ENCODE measurements at regions not wholly inside any gene's neighbourhood (a gene's known extent, or its start where the extent isn't known, plus 50 kb on each side); places are given as distances from the start of the nearest gene placed in this dataset.

DNA sequence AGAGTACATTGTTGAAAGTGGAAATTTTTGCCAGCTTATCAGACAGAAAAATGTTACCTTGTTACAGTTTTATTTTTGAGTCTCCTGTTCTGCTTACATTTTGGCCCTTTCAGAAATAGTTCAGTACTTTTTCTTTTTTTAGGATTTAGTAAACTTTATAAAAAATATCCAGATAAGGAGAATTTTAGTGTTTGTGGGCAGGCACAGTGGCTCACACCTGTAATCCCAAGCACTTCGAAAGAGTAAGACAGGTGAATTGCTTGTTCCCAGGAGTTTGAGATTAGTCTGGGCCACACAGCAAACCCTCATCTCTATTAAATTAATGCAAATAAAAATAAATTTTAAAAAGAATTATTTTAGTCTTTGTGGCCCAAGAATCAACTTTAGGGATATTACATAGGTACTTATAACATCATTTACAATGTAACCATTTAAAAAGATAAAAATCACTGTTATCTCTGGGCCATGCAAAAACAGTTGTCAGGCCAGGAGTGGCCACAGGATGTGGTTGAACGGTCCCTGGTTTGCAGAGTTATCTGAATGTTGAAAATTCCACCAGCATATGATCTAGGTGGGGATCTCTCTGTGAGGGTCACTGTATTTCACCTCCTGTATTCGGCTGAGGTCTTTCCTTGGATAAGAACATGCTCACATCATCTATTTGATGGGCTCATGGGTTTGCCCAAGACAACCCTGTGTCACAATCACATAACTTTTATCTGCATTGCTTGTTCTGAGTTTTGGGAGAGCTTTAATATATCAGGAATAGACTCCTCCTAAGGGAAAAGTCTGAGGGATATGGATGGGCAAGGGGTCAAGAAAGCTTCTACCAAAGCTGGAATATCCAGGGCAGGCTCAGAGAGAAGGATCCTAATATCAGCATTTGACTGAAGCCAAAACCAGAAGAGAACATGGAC lies 91.5 kb downstream of the GGTLC2 start:
- no peak for TF ChIP-seq POLR2A (IDR thresholded peaks at IDR 0.05)
- TF ChIP-seq, protein P1, sequence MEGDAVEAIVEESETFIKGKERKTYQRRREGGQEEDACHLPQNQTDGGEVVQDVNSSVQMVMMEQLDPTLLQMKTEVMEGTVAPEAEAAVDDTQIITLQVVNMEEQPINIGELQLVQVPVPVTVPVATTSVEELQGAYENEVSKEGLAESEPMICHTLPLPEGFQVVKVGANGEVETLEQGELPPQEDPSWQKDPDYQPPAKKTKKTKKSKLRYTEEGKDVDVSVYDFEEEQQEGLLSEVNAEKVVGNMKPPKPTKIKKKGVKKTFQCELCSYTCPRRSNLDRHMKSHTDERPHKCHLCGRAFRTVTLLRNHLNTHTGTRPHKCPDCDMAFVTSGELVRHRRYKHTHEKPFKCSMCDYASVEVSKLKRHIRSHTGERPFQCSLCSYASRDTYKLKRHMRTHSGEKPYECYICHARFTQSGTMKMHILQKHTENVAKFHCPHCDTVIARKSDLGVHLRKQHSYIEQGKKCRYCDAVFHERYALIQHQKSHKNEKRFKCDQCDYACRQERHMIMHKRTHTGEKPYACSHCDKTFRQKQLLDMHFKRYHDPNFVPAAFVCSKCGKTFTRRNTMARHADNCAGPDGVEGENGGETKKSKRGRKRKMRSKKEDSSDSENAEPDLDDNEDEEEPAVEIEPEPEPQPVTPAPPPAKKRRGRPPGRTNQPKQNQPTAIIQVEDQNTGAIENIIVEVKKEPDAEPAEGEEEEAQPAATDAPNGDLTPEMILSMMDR (IDR thresholded peaks at IDR 0.05) = no peak
